Natural killer cell (primary cell): ENCODE measurements at regions not wholly inside any gene's neighbourhood (a gene's known extent, or its start where the extent isn't known, plus 50 kb on each side); places are given as distances from the start of the nearest gene placed in this dataset.

ENCODE experiments used
- ATAC-seq, 3 donors: fragments of 150-1000 bp in 2 of 3; fragments of 200-7000 bp in 1 of 3; cut with Tn5 transposase; 1 replicate in 1 of 3; 2 replicates in 2 of 3; pipeline ENCODE4 v1.10.0; 2021; ENCODE audit warnings: mild to moderate bottlenecking in 2 of 3, moderate library complexity in 2 of 3
- DNase-seq, 2 donors: peaks; one replicate each; pipeline versions ENCODE4 v3.0.0 to v3.0.0-alpha.2; 2013 to 2021; ENCODE audit warnings: mixed read lengths in 1 of 2
- H3K27ac ChIP-seq: one replicate; pipeline ENCODE4 v1.5.1; 2013; ENCODE audit warnings: mild to moderate bottlenecking, low read length
- H3K27me3 ChIP-seq: one replicate; pipeline ENCODE4 v1.6.1; 2013; ENCODE audit warnings: low read length; ENCODE audit not compliant: control insufficient read depth, insufficient read depth
- H3K36me3 ChIP-seq: one replicate; pipeline ENCODE4 v1.6.1; 2013; ENCODE audit warnings: low read length; ENCODE audit not compliant: control insufficient read depth, insufficient read depth
- H3K4me1 ChIP-seq: one replicate; pipeline ENCODE4 v1.6.1; 2013; ENCODE audit warnings: low read length; ENCODE audit not compliant: control insufficient read depth, insufficient read depth
- H3K4me3 ChIP-seq: one replicate; pipeline ENCODE4 v1.5.1; 2013; ENCODE audit warnings: low read length
- H3K9me3 ChIP-seq: one replicate; pipeline ENCODE4 v1.6.1; 2013; ENCODE audit warnings: low read length; ENCODE audit not compliant: control insufficient read depth, insufficient read depth
- H3K27ac Mint-ChIP-seq, 2 donors: one replicate each; pipeline ENCODE4 v1.8.0; 2022; ENCODE audit warnings: mild to moderate bottlenecking in 2 of 2, mixed read lengths in 2 of 2, moderate library complexity in 1 of 2
- H3K27me3 Mint-ChIP-seq, 2 donors: one replicate each; pipeline ENCODE4 v1.8.0; 2022; ENCODE audit warnings: low read depth in 2 of 2, mixed read lengths in 2 of 2
- H3K36me3 Mint-ChIP-seq: one replicate; pipeline ENCODE4 v1.8.0; 2022; ENCODE audit warnings: mixed read lengths
- H3K4me1 Mint-ChIP-seq, 2 donors: one replicate each; pipeline ENCODE4 v1.8.0; 2022; ENCODE audit warnings: mixed read lengths in 2 of 2
- H3K4me3 Mint-ChIP-seq: one replicate; pipeline ENCODE4 v1.8.0; 2022; ENCODE audit warnings: mild to moderate bottlenecking, moderate library complexity, mixed read lengths
- H3K9me3 Mint-ChIP-seq, 2 donors: one replicate each; pipeline ENCODE4 v1.8.0; 2022; ENCODE audit warnings: mixed read lengths in 2 of 2
- CTCF ChIP-seq: fragments of 200-600 bp; IDR thresholded peaks from one replicate; pipeline ENCODE4 v1.8.0; 2022; ENCODE audit warnings: antibody characterized with exemption
- WGBS: methylation state at CpG from one replicate; pipeline ENCODE4 v1.1.7; 2013; ENCODE audit warnings: missing lambda C conversion rate; ENCODE audit not compliant: insufficient coverage; 5-methylcytosine and 5-hydroxymethylcytosine counted together
- intact Hi-C: fragments of 100-400 bp; cut with micrococcal nuclease; formaldehyde crosslinking; loops from one replicate; pipeline ENCODE4 v1.14.2; 2022

DNA sequence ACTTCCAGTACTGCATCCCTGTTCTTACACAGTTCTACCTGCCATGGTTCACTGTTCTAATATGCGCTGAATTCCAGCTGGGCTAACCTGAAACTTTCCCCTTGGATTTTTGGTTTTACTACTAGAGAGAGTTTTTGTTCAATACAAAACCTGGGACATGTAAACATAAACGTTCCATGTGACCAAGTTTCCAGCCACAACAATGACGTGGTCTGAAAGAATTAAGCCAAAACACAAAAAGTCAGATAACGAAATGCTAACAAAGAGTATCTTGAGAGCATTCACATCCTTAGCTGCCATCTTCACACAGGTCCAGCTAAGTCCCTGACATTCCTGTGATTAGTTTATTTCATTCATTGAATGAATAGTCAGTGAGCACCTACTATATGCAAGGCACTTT lies 467.0 kb upstream of the PKDCC start:
- DNase-seq (no peak), ATAC-seq (no peak)
- Histone ChIP-seq H3K4me3 (no peak overlapping the region), H3K9me3 (peaks cover 6% of the 10 kb centered on the region), H3K27ac (no peak overlapping the region), H3K4me1 (no peaks in the 10 kb centered on the region), H3K27me3 (no peaks in the 10 kb centered on the region), H3K36me3 (no peaks in the 10 kb centered on the region)
- Mint-ChIP-seq H3K27me3 (no peaks in the 10 kb centered on the region), H3K36me3 (peaks cover 6% of the 10 kb centered on the region), H3K27ac (no peak overlapping the region), H3K9me3 (peaks cover 10 to 14% of the 10 kb centered on the region in 2 donors), H3K4me3 (no peak overlapping the region), H3K4me1 (no peaks in the 10 kb centered on the region)
- intact Hi-C loops, result no loop called here
- WGBS, result 65% methylated on average over 3 of the region's 4 CpGs
- no peak for TF ChIP-seq CTCF

DNA sequence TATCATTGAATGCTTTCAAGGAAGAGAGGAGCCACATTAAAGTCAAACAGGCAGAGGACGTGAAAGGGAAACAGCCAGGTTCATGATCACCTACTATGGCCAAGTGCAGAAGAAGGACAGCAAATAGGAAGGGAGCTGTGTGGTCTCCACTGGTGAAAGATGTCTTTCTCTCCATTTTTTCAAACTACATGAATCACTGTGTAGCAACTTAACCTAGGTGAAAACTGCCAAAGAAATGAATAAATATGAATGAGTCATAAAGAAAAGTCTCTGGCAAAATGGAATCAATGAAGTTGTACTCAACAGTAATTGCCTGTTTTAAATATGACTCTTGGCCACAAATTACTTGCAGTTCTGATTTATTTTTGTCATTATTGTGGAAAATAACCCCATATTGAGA lies 452.6 kb upstream of the PKDCC start:
- Histone ChIP-seq H3K36me3 (no peaks in the 10 kb centered on the region), H3K9me3 (no peaks in the 10 kb centered on the region), H3K4me3 (no peak overlapping the region), H3K27ac (no peak overlapping the region), H3K27me3 (no peaks in the 10 kb centered on the region), H3K4me1 (no peaks in the 10 kb centered on the region)
- H3K27ac Mint-ChIP-seq, result no peak overlapping the region
- no peaks in the 10 kb centered on the region for H3K36me3 Mint-ChIP-seq
- TF ChIP-seq CTCF, result no peak
- DNase-seq, result no peak
- H3K4me3 Mint-ChIP-seq, result no peak overlapping the region
- no peaks in the 10 kb centered on the region for H3K9me3 Mint-ChIP-seq
- intact Hi-C loops, result no loop called here
- 88% methylated on average over 1 of the region's 1 CpG for WGBS
- peaks cover 1 to 7% of the 10 kb centered on the region in 2 donors for H3K27me3 Mint-ChIP-seq
- no peaks in the 10 kb centered on the region for H3K4me1 Mint-ChIP-seq
- no peak for ATAC-seq

GRCh38 chr2:41597680-41598079 lies 450.1 kb upstream of the PKDCC start:
- no peak for ATAC-seq
- intact Hi-C loops, result no loop called here

More at GRCh38 chr2:41597680-41598079, 450.1 kb upstream of the PKDCC start:
- H3K9me3 Mint-ChIP-seq, result no peaks in the 10 kb centered on the region
- Histone ChIP-seq H3K27me3 (no peaks in the 10 kb centered on the region), H3K9me3 (no peaks in the 10 kb centered on the region), H3K4me1 (no peaks in the 10 kb centered on the region), H3K4me3 (no peak overlapping the region), H3K27ac (no peak overlapping the region), H3K36me3 (no peaks in the 10 kb centered on the region)
- H3K4me1 Mint-ChIP-seq, result no peaks in the 10 kb centered on the region
- no peaks in the 10 kb centered on the region for H3K27me3 Mint-ChIP-seq
- no peak for DNase-seq
- WGBS, result 82% methylated on average over 2 of the region's 2 CpGs
- TF ChIP-seq CTCF, result no peak
- H3K36me3 Mint-ChIP-seq, result no peaks in the 10 kb centered on the region
- H3K4me3 Mint-ChIP-seq, result no peak overlapping the region
- H3K27ac Mint-ChIP-seq, result no peak overlapping the region
